Thymus (tissue), 11 donors: ENCODE measurements at regions not wholly inside any gene's neighbourhood (a gene's known extent, or its start where the extent isn't known, plus 50 kb on each side); places are given as distances from the start of the nearest gene placed in this dataset.

Experiments
- DNase-seq, 9 donors: peaks; one replicate each; pipeline ENCODE4 v3.0.0-alpha.2; 2013; ENCODE audit warnings: low spot score in 9 of 9, low read depth in 6 of 9, missing footprints in 1 of 9
- H3K27ac ChIP-seq, 2 donors: one replicate each; pipeline ENCODE4 v1.5.1; 2013; ENCODE audit warnings: control low read depth in 1 of 2, low read depth in 1 of 2, low read length in 1 of 2, mild to moderate bottlenecking in 1 of 2, moderate library complexity in 1 of 2
- H3K27me3 ChIP-seq, 2 donors: one replicate each; pipeline ENCODE4 v1.5.1; 2013; ENCODE audit warnings: low read length in 1 of 2; ENCODE audit not compliant: control insufficient read depth in 2 of 2, insufficient read depth in 1 of 2
- H3K36me3 ChIP-seq, 2 donors: one replicate each; pipeline ENCODE4 v1.5.1; 2013; ENCODE audit warnings: low read length in 1 of 2, mild to moderate bottlenecking in 1 of 2, moderate library complexity in 1 of 2; ENCODE audit not compliant: control insufficient read depth in 2 of 2, insufficient read depth in 2 of 2
- H3K4me1 ChIP-seq, 2 donors: one replicate each; pipeline ENCODE4 v1.5.1; 2013; ENCODE audit warnings: low read length in 2 of 2; ENCODE audit not compliant: control insufficient read depth in 2 of 2, insufficient read depth in 2 of 2
- H3K4me3 ChIP-seq, 2 donors: one replicate each; pipeline ENCODE4 v1.5.1; 2013; ENCODE audit warnings: low read length in 2 of 2, control low read depth in 1 of 2, mild to moderate bottlenecking in 1 of 2
- H3K9me3 ChIP-seq, 2 donors: one replicate each; pipeline ENCODE4 v1.5.1; 2013; ENCODE audit warnings: low read length in 1 of 2, mild to moderate bottlenecking in 1 of 2; ENCODE audit not compliant: control insufficient read depth in 2 of 2, insufficient read depth in 1 of 2
- WGBS: extraction: QIAGEN DNeasy Blood & Tissue Kit; methylation state at CpG from one replicate; pipeline ENCODE4 v1.1.7; 2013; 5-methylcytosine and 5-hydroxymethylcytosine counted together
- donor health status: healthy.

- H3K9me3 ChIP-seq: no peaks in the 10 kb centered on the region
- H3K27ac ChIP-seq: no peak overlapping the region
- no peak overlapping the region for H3K4me3 ChIP-seq
- H3K36me3 ChIP-seq: no peaks in the 10 kb centered on the region
- DNase-seq: no peak
- no peaks in the 10 kb centered on the region for H3K27me3 ChIP-seq
- WGBS: 94% methylated on average over 2 of the region's 2 CpGs
- H3K4me1 ChIP-seq: no peaks in the 10 kb centered on the region
These were observed 218.2 kb upstream of the TPM1 start for GRCh38 chr15:62824111-62825015.

- no peaks in the 10 kb centered on the region for H3K36me3 ChIP-seq
- no peak overlapping the region for H3K27ac ChIP-seq
- no peaks in the 10 kb centered on the region for H3K27me3 ChIP-seq
- H3K9me3 ChIP-seq: no peaks in the 10 kb centered on the region
- 95% methylated on average over 4 of the region's 4 CpGs for WGBS
- H3K4me1 ChIP-seq: no peaks in the 10 kb centered on the region
- H3K4me3 ChIP-seq: no peak overlapping the region
- no peak for DNase-seq
These were observed 217.4 kb upstream of the TPM1 start for GRCh38 chr15:62825191-62825590.

- Histone ChIP-seq H3K9me3 (no peaks in the 10 kb centered on the region), H3K36me3 (no peaks in the 10 kb centered on the region), H3K27ac (no peak overlapping the region), H3K4me1 (no peaks in the 10 kb centered on the region), H3K27me3 (no peaks in the 10 kb centered on the region), H3K4me3 (no peak overlapping the region)
- 100% methylated on average over 1 of the region's 1 CpG for WGBS
- no peak for DNase-seq
These were observed 216.0 kb upstream of the TPM1 start for GRCh38 chr15:62826561-62826960.

GRCh38 chr15:62828364-62828763, 214.2 kb upstream of the TPM1 start:
- Histone ChIP-seq H3K27ac (no peak overlapping the region), H3K9me3 (no peaks in the 10 kb centered on the region), H3K4me1 (no peaks in the 10 kb centered on the region), H3K27me3 (no peaks in the 10 kb centered on the region), H3K36me3 (no peaks in the 10 kb centered on the region), H3K4me3 (no peak overlapping the region)
- 98% methylated on average over 1 of the region's 1 CpG for WGBS
- DNase-seq: no peak

GRCh38 chr15:62832231-62832630, 210.3 kb upstream of the TPM1 start:
- no peaks in the 10 kb centered on the region for H3K27me3 ChIP-seq
- no peak overlapping the region for H3K27ac ChIP-seq
- 97% methylated on average over 2 of the region's 2 CpGs for WGBS
- H3K9me3 ChIP-seq: no peaks in the 10 kb centered on the region
- H3K4me3 ChIP-seq: no peak overlapping the region
- H3K4me1 ChIP-seq: no peaks in the 10 kb centered on the region
- no peak for DNase-seq
- no peaks in the 10 kb centered on the region for H3K36me3 ChIP-seq

- no peaks in the 10 kb centered on the region for H3K4me1 ChIP-seq
- DNase-seq: no peak
- WGBS: 98% methylated on average over 12 of the region's 12 CpGs
- H3K9me3 ChIP-seq: no peaks in the 10 kb centered on the region
- no peak overlapping the region for H3K4me3 ChIP-seq
- no peaks in the 10 kb centered on the region for H3K27me3 ChIP-seq
- no peak overlapping the region for H3K27ac ChIP-seq
- no peaks in the 10 kb centered on the region for H3K36me3 ChIP-seq
These were observed 208.9 kb upstream of the TPM1 start for GRCh38 chr15:62833646-62834045.

- no peaks in the 10 kb centered on the region for H3K36me3 ChIP-seq
- no peak overlapping the region for H3K27ac ChIP-seq
- H3K27me3 ChIP-seq: no peaks in the 10 kb centered on the region
- H3K9me3 ChIP-seq: no peaks in the 10 kb centered on the region
- WGBS: 98% methylated on average over 7 of the region's 7 CpGs
- no peak overlapping the region for H3K4me3 ChIP-seq
- H3K4me1 ChIP-seq: no peaks in the 10 kb centered on the region
- no peak for DNase-seq
These were observed 207.7 kb upstream of the TPM1 start for GRCh38 chr15:62834686-62835329.

GRCh38 chr15:62835351-62835750, 207.2 kb upstream of the TPM1 start:
- Histone ChIP-seq H3K4me1 (no peaks in the 10 kb centered on the region), H3K4me3 (no peak overlapping the region), H3K27ac (no peak overlapping the region), H3K36me3 (no peaks in the 10 kb centered on the region), H3K27me3 (no peaks in the 10 kb centered on the region), H3K9me3 (no peaks in the 10 kb centered on the region)
- DNase-seq: no peak
- WGBS: 90% methylated on average over 8 of the region's 8 CpGs

GRCh38 chr15:62835762-62836161, 206.8 kb upstream of the TPM1 start:
- Histone ChIP-seq H3K4me3 (no peak overlapping the region), H3K27ac (no peak overlapping the region), H3K36me3 (no peaks in the 10 kb centered on the region), H3K9me3 (no peaks in the 10 kb centered on the region), H3K4me1 (no peaks in the 10 kb centered on the region), H3K27me3 (no peaks in the 10 kb centered on the region)
- DNase-seq: no peak
- 98% methylated on average over 16 of the region's 16 CpGs for WGBS
